Activated CD4-positive, alpha-beta T cell treated with anti-CD3 and anti-CD28 coated beads, Interleukin-2, Interleukin-4, amounts not matched to agents 100 ng/mL and 50 ng/mL, durations not matched to agents 16 hours and 8 hours (primary cell): ENCODE measurements at regions not wholly inside any gene's neighbourhood (a gene's known extent, or its start where the extent isn't known, plus 50 kb on each side); places are given as distances from the start of the nearest gene placed in this dataset.

Experiments used
- DNase-seq: peaks from one replicate; pipeline ENCODE4 v3.0.0-alpha.2; 2020; ENCODE audit warnings: low spot score

- no peak for DNase-seq
Measured at GRCh38 chr21:22898051-22898665, 1899.9 kb downstream of the NCAM2 start.

- no peak for DNase-seq
Measured at GRCh38 chr21:22900490-22900889, 1902.3 kb downstream of the NCAM2 start.

GRCh38 chr21:22903851-22904250 is 1905.6 kb downstream of the NCAM2 start:
- DNase-seq, result no peak

GRCh38 chr21:22904385-22904784 is 1906.2 kb downstream of the NCAM2 start:
- no peak for DNase-seq

- no peak for DNase-seq
Measured at GRCh38 chr21:22925032-22925431, 1926.8 kb downstream of the NCAM2 start.

GRCh38 chr21:22927469-22927868 is 1929.3 kb downstream of the NCAM2 start:
- no peak for DNase-seq

GRCh38 chr21:22941779-22942490 is 1943.7 kb downstream of the NCAM2 start:
- DNase-seq, result no peak

GRCh38 chr21:22955559-22955958 is 1957.3 kb downstream of the NCAM2 start:
- DNase-seq, result no peak

GRCh38 chr21:22961258-22961657 is 1963.0 kb downstream of the NCAM2 start:
- DNase-seq, result no peak

- no peak for DNase-seq
Measured at GRCh38 chr21:22965455-22966135, 1967.4 kb downstream of the NCAM2 start.

- no peak for DNase-seq
Measured at GRCh38 chr21:22981819-22982218, 1983.6 kb downstream of the NCAM2 start.

GRCh38 chr21:22993144-22993543 is 1994.9 kb downstream of the NCAM2 start:
- DNase-seq, result no peak

GRCh38 chr21:22993822-22994574 is 1995.8 kb downstream of the NCAM2 start:
- no peak for DNase-seq

GRCh38 chr21:23003951-23004350 is 2005.7 kb downstream of the NCAM2 start:
- DNase-seq, result no peak

GRCh38 chr21:23008601-23009202 is 2010.5 kb downstream of the NCAM2 start:
- no peak for DNase-seq

GRCh38 chr21:23009360-23009759 is 2011.2 kb downstream of the NCAM2 start:
- DNase-seq, result no peak

- no peak for DNase-seq
Measured at GRCh38 chr21:23014021-23014420, 2015.8 kb downstream of the NCAM2 start.

- no peak for DNase-seq
Measured at GRCh38 chr21:23016617-23017016, 2018.4 kb downstream of the NCAM2 start.

GRCh38 chr21:23017989-23018388 is 2019.8 kb downstream of the NCAM2 start:
- no peak for DNase-seq

- no peak for DNase-seq
Measured at GRCh38 chr21:23020969-23021368, 2022.8 kb downstream of the NCAM2 start.

- DNase-seq, result no peak
Measured at GRCh38 chr21:23021481-23021880, 2023.3 kb downstream of the NCAM2 start.

- DNase-seq, result no peak
Measured at GRCh38 chr21:23026878-23027277, 2028.7 kb downstream of the NCAM2 start.
